Stimulated activated CD8-positive, alpha-beta memory T cell treated with anti-CD3 and anti-CD28 coated beads, Interleukin-12 subunit alpha, Interleukin-12 subunit beta, amount 100 ng/mL, for 24 hours (primary cell): ENCODE measurements at regions not wholly inside any gene's neighbourhood (a gene's known extent, or its start where the extent isn't known, plus 50 kb on each side); places are given as distances from the start of the nearest gene placed in this dataset.

Experiments
- DNase-seq: peaks from one replicate; pipeline ENCODE4 v3.0.0-alpha.2; 2020; ENCODE audit errors: extremely low read depth

GRCh38 chr4:1542516-1543320 is 136.5 kb upstream of the NKX1-1 start:
- no peak for DNase-seq

GRCh38 chr4:1542226-1542490 is 135.9 kb upstream of the NKX1-1 start:
- DNase-seq, result no peak

- DNase-seq, result no peak
These were observed 135.4 kb upstream of the NKX1-1 start for GRCh38 chr4:1541449-1542225.

DNA sequence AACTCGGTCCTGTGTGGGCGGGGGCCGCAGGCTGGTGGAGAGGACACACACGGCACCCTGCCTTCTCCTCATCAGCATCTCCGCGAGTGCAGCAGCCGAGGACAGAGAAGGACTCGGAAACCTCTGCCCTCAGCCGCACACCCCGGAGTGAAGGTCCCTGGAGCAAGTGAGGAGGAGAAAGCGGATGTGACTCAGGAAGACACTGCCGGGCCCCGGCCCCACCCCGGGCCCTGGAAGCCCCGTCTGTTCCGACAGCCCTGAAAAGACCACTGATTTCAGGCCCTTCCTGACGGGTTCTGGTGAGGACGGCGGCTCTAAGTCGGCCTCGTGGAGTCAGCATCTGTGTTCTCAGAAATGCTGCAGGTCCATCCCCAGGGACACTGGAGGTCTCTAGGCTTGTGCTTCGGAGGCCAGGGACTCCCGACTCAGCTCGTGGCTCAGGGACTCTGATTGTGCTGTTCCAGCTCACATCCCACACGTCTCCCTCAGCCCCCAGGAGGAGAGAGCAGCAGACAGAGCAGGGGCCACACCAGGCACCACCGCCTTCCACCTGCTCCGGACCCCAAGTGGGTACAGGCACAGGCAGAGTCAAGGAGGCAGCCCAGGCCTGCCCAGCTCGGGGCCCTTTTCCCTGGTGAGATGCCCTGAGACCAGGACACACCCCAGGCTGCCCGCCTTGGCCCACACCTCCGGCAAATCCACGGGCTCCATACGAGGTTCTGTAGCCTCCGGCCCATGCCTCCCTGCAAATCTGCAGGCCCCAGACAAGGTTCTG is 134.5 kb upstream of the NKX1-1 start:
- DNase-seq, result no peak

- no peak for DNase-seq
These were observed 133.8 kb upstream of the NKX1-1 start for GRCh38 chr4:1539859-1540600.

GRCh38 chr4:1538941-1539772 is 132.9 kb upstream of the NKX1-1 start:
- DNase-seq, result no peak

DNA sequence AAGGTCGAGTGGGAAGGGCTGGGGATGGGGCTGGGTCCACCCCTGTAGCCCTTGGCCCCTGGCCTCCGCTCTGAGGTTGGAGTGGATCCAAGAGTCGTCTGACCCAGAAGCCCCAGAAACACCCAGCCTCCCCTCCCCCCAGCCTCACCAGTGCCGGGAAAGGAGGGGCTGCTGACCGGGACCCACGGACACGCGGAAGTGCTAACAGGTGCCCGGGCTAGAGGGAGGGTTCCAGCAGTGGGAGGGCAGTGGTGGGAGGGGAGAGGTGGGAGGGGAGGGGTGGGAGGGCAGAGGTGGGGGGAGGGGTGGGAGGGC is 131.8 kb upstream of the NKX1-1 start:
- DNase-seq, result no peak

DNA sequence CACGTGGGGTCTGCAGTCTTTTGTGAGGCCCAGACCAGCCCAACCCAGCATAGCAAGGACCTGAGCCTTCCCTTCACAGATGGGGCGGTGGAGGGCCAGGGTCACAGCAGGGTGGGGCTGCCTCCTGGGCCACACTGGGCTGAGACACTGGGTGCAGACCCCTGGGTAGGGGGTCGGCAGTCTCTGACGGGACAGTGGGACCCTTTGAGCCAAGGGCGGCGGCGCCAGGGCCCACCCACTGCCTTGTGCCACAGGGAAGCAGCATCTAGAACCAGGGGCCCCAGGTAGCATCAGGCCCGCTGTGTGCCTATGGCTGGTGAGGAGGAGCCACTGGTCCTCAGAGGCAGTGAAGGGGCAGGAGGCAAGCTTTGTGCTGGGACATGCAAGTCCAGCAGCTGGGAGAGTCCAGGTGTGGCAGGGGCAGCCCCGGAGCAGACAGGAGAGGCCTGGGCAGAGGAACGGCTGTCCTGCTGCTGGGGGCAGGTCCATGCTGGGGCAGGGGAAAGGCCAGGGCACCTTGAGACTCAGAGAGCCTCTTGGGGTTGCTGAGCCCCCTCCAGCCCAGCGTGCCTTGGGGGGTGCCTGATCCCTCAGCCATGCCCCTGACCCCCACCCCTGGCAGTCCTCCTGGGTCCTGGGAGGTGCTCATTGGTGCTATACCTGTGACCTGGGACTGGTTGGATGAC is 131.3 kb upstream of the NKX1-1 start:
- DNase-seq, result no peak

DNA sequence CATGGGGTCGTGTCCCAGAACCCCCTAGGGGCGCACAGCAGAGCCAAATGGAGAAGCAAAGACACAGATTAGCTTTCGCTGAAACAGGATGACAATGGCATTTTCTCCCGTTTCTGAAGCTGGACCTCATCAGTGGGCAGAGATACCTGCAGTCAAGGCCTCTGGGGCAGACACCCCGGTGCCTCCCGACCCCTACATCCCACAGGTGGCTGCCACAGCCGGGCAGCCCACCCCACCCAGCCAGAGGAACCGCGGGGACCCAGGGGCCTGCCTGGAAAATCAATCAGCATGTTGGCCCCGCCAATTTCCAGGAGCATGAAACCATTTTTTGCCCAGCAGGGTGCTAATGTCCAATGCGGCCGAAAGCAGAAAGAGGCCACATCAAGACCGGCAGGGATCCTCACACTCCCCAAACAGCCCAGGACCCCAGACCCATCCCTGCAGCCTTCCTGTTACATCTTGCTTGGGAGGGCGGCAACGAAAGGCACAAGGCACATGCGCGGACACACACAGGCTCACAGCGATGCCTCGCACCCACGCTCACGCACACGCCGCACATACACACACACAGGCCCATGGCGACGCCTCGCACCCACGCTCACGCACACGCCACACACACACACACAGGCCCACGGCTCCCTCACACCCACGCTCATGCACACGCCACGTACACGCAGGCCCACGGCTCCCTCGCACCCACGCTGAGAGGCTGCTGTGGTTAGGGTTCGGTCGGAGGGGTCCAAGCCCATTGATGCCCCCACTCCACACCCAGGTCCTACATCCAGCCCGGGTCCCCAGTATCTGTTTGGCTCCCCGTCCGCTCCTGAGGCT is 130.6 kb upstream of the NKX1-1 start:
- DNase-seq, result no peak

DNA sequence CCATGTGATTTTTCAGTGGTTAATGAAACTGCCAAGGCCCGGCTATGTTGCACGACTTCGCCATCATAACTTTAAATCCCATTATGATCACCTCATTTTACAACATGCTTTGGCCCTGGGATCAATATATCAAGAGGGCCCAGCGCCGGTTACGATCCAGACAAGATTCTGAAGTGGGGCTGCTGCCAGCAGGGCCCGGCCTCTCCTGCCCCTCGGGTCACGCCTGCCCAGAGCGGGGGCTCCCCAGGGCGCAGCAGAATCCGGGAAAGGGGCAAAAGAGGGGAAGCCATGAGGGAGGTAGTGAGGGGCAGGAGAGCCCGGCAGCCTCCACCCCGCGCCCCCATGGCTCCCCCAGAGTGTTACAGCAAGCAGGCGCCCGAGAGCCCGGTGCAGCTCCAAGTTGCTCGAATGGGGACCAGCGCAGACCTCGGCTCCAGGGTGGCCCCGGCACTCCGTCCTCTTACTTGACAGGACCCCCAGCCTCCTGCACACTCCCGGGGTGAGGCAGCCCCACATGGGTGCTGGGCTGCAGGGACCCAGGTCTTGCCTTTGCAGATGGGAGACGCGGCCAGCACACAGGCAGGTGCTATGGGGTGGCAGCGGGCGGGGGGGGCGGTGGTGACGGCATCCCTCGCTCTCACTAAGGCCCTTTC is 129.8 kb upstream of the NKX1-1 start:
- no peak for DNase-seq

GRCh38 chr4:1534876-1535526 is 128.8 kb upstream of the NKX1-1 start:
- DNase-seq, result no peak

- no peak for DNase-seq
These were observed 128.0 kb upstream of the NKX1-1 start for GRCh38 chr4:1534095-1534872.

GRCh38 chr4:1533501-1534064 is 127.3 kb upstream of the NKX1-1 start:
- DNase-seq, result no peak

DNA sequence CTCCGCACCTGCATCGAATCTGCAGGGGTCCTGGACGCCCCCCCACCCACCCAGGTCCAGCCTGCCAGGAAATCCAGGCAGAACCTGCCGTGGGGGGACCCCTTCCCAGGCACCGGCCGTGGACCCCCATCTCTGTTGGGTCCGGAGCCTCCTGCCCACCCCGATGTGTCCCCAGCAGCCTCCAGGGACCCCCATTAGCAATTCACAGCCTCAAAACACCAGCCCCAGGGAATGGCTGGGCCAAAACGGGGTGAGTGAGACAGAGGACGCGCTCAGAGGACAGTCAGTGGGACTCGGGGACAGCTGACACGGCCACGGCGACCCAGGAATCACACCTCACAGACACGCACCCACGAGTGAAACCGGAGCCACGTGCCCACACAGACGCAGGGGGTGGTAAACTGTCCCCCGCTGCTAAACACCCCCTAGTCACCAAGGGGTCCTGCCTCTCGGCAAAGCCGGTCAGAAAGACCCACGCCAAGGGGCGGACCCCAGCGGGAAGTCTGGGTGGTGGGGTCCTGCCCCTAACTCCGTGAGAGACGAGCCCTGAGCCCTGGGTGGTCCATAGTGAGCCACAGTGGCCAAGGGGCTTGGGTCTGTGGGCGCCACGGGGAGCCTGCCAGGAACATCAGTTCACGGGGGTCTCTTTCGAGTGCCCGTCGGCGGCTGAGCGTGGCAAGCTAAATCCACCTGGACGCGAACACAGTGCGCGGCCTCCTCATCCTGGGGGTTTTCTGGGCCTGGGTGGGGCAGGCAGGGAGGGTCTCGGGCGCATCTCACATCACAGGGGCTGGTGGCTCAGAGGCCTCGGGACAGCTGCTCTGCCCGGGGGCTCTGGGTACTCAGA is 126.5 kb upstream of the NKX1-1 start:
- DNase-seq, result no peak

- DNase-seq, result no peak
These were observed 125.7 kb upstream of the NKX1-1 start for GRCh38 chr4:1531683-1532548.

- DNase-seq, result no peak
These were observed 124.1 kb upstream of the NKX1-1 start for GRCh38 chr4:1530356-1530755.
